HepG2 (cell line): ENCODE measurements at regions not wholly inside any gene's neighbourhood (a gene's known extent, or its start where the extent isn't known, plus 50 kb on each side); places are given as distances from the start of the nearest gene placed in this dataset.

Experiments used
- ATAC-seq: fragments of 200-7000 bp; cut with Tn5 transposase; 3 replicates; pipeline ENCODE4 v1.9.1; 2020; ENCODE audit warnings: mild to moderate bottlenecking, moderate library complexity
- BruUV-seq: library from RNA; stranded (reverse); fragments of 400-500 nt; replicated peaks from 2 replicates; lab custom pipeline; 2021; lab: Mats Ljungman, UMichigan
- CTCF ChIA-PET: fragments of 300-600 bp; formaldehyde crosslinking; extraction: SDS; loops from one replicate; lab custom pipeline; 2021; ENCODE audit warnings: low total read pairs, inconsistent platforms, low intra/inter-chr PET ratio; lab: Yijun Ruan, JAX
- POLR2A ChIA-PET: fragments of 350-600 bp; sonication (Branson Sonifier 250); formaldehyde crosslinking; loops from one replicate; lab custom pipeline; 2020; ENCODE audit warnings: antibody characterized with exemption, inconsistent platforms; lab: Yijun Ruan, JAX
- DNase-seq: peaks from one replicate; pipeline ENCODE4 v3.0.0-alpha.2; 2015; ENCODE audit warnings: low spot score
- FAIRE-seq: peaks from 3 replicates; lab custom pipeline; 2011; peaks lifted over from hg19 to GRCh38; lab: Jason Lieb, UNC
- H2AFZ ChIP-seq: one replicate; pipeline ENCODE4 v1.6.1; 2011; ENCODE audit warnings: low read length, inconsistent platforms
- H3K27ac ChIP-seq: fragments of 300-600 bp; 3 replicates; pipeline ENCODE4 v1.8.0; 2011; ENCODE audit warnings: mixed run types, mild to moderate bottlenecking, mixed read lengths, low read length, inconsistent platforms; ENCODE audit not compliant: insufficient read depth; ENCODE audit errors: extremely low read length
- H3K27me3 ChIP-seq, 2 experiments: fragments of 200-600 bp in 1 of 2; 2 replicates in 1 of 2; 3 replicates in 1 of 2; pipeline versions ENCODE4 v1.6.0 to v1.8.0; 2011; ENCODE audit warnings: low read length in 2 of 2, mild to moderate bottlenecking in 2 of 2, moderate library complexity in 2 of 2, inconsistent platforms in 1 of 2; ENCODE audit not compliant: insufficient read depth in 2 of 2, control insufficient read depth in 1 of 2
- H3K36me3 ChIP-seq, 2 experiments: fragments of 200-600 bp in 1 of 2; replicated peaks in 1 of 2; 2 replicates in 1 of 2; 3 replicates in 1 of 2; pipeline versions ENCODE4 v1.5.1 to v1.8.0; 2011; ENCODE audit warnings: low read length in 2 of 2, inconsistent platforms in 1 of 2; ENCODE audit not compliant: insufficient read depth in 2 of 2, control insufficient read depth in 1 of 2
- H3K4me1 ChIP-seq: 2 replicates; pipeline ENCODE4 v1.5.1; 2012; ENCODE audit warnings: low read length, inconsistent platforms; ENCODE audit not compliant: insufficient read depth
- H3K4me2 ChIP-seq: 2 replicates; pipeline ENCODE4 v1.6.0; 2011; ENCODE audit warnings: low read depth, low read length, inconsistent platforms
- H3K4me3 ChIP-seq, 3 experiments: fragments of 200-600 bp in 1 of 3; sonication (generic), shearing (Covaris generic) in 1 of 3; replicated peaks in 1 of 3; 2 replicates each; pipeline ENCODE4 v1.5.1; 2011 to 2016; ENCODE audit warnings: low read length in 3 of 3, inconsistent platforms in 2 of 3, low read depth in 2 of 3, mild to moderate bottlenecking in 2 of 3, control low read depth in 1 of 3, mixed read lengths in 1 of 3; ENCODE audit not compliant: insufficient read depth in 1 of 3
- H3K79me2 ChIP-seq: one replicate; pipeline ENCODE4 v1.6.1; 2011; ENCODE audit warnings: low read length, inconsistent platforms; ENCODE audit not compliant: insufficient read depth
- H3K9ac ChIP-seq: 2 replicates; pipeline ENCODE4 v1.6.0; 2011; ENCODE audit warnings: mild to moderate bottlenecking, low read depth, low read length, inconsistent platforms; ENCODE audit not compliant: insufficient read depth
- H3K9me3 ChIP-seq: 2 replicates; pipeline ENCODE4 v1.5.1; 2012; ENCODE audit warnings: mild to moderate bottlenecking, low read length
- H4K20me1 ChIP-seq: 2 replicates; pipeline ENCODE4 v1.6.0; 2011; ENCODE audit warnings: inconsistent platforms, mild to moderate bottlenecking, low read length, moderate library complexity; ENCODE audit not compliant: insufficient read depth
- ADNP ChIP-seq: sonication (generic); formaldehyde crosslinking; IDR thresholded peaks from 2 replicates; pipeline ENCODE4 v1.4.0; 2020; ENCODE audit warnings: missing genetic modification reagents
- CBX2 ChIP-seq, 2 experiments: fragments of 200-600 bp in 1 of 2; sonication (generic); formaldehyde crosslinking in 1 of 2; IDR thresholded peaks; 2 replicates each; pipeline versions ENCODE4 v1.7.0 to v1.8.1; 2018 to 2022; ENCODE audit warnings: low read depth in 2 of 2, low read length in 1 of 2, mild to moderate bottlenecking in 1 of 2, missing genetic modification reagents in 1 of 2
- ISL2 ChIP-seq: sonication (generic); formaldehyde crosslinking; IDR thresholded peaks from 2 replicates; pipeline ENCODE4 v1.5.0; 2020; ENCODE audit warnings: missing genetic modification reagents
- MZF1 ChIP-seq: sonication (generic); formaldehyde crosslinking; IDR thresholded peaks from 2 replicates; pipeline ENCODE4 v1.8.1; 2023; ENCODE audit warnings: mild to moderate bottlenecking, missing genetic modification reagents, borderline replicate concordance
- RFX5 ChIP-seq: IDR thresholded peaks from 2 replicates; pipeline ENCODE4 v1.6.1; 2011; ENCODE audit warnings: low read depth, low read length, improper control_type of control experiment
- ZNF281 ChIP-seq: sonication (generic); formaldehyde crosslinking; IDR thresholded peaks from 2 replicates; pipeline ENCODE4 v1.4.0; 2020; ENCODE audit warnings: missing genetic modification reagents, borderline replicate concordance
- ZNF782 ChIP-seq: sonication (generic); formaldehyde crosslinking; IDR thresholded peaks from 2 replicates; pipeline ENCODE4 v1.4.0; 2020; ENCODE audit warnings: missing genetic modification reagents, mild to moderate bottlenecking, borderline replicate concordance
- WGBS: methylation state at CpG from one replicate; pipeline ENCODE4 v1.1.6; 2017; ENCODE audit warnings: low lambda C conversion rate; 5-methylcytosine and 5-hydroxymethylcytosine counted together
- in situ Hi-C: cut with HindIII; loops from 2 replicates; pipeline ENCODE4 v1.10.0; 2017; ENCODE audit warnings: low pct_unique_long_range_greater_than_20kb; ENCODE audit not compliant: extremely low pct_ligation_motif_present
- intact Hi-C: fragments of 100-400 bp; cut with micrococcal nuclease; formaldehyde crosslinking; loops from one replicate; pipeline ENCODE4 v1.10.0; 2022; ENCODE audit not compliant: unreplicated experiment
- TF ChIP-seq, protein P1 (sequence below): sonication (generic); formaldehyde crosslinking; IDR thresholded peaks from 2 replicates; pipeline ENCODE4 v1.4.0; 2020; ENCODE audit warnings: mild to moderate bottlenecking, missing genetic modification reagents

DNA sequence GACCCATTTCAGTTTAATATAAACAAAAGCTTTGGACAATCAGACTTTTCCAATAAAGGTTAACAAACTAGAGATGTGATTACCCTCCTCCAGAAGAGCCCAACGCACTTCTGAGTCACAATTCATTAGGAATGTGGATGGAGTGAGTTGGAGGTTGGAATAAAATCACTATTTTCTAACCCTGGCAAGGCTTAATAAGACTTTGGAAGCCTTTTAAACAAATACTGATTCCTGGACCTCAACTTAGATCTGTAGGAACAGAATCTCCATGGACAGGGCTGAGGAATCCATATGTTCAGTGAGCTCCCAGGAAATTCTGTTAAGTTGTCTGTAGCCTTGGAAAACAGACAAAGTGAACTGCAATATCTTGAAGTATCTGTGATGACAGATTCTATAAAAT lies 233.5 kb upstream of the ELL2 start:
- in situ Hi-C loops: no loop called here
- POLR2A ChIA-PET: no interaction called here

More for the DNA sequence above, 233.5 kb upstream of the ELL2 start:
- no peak for ATAC-seq
- BruUV-seq: no TSS peak
- no peak for TF ChIP-seq CBX2 (IDR thresholded peaks at IDR 0.05; ENCODE audit: low read depth, low read length)
- TF ChIP-seq CBX2 (CRISPR knock-in tag; IDR thresholded peaks at IDR 0.05; ENCODE audit: low read depth): no peak
- TF ChIP-seq ISL2: no peak
- no peak for TF ChIP-seq ZNF281 (CRISPR knock-in tag)
- TF ChIP-seq ZNF782 (CRISPR knock-in tag): no peak
- no peak for TF ChIP-seq MZF1 (CRISPR knock-in tag)
- TF ChIP-seq, protein P1, sequence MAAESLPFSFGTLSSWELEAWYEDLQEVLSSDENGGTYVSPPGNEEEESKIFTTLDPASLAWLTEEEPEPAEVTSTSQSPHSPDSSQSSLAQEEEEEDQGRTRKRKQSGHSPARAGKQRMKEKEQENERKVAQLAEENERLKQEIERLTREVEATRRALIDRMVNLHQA (CRISPR knock-in tag): no peak
- TF ChIP-seq RFX5: no peak
- TF ChIP-seq ADNP: no peak
- TF ChIP-seq, all 625 proteins: peak for 0
- H3K36me3 ChIP-seq: no peaks in the 10 kb centered on the region
- FAIRE-seq (no peak), DNase-seq (no peak)
- no peaks in the 10 kb centered on the region for H3K27me3 ChIP-seq
- H3K27ac ChIP-seq: no peak overlapping the region
- no peak overlapping the region for H3K4me3 ChIP-seq
- H3K4me2 ChIP-seq: no peak overlapping the region
- no peaks in the 10 kb centered on the region for H4K20me1 ChIP-seq
- CTCF ChIA-PET: no interaction called here
- H3K4me1 ChIP-seq: peaks cover 72% of the 10 kb centered on the region
- H3K9me3 ChIP-seq: no peaks in the 10 kb centered on the region
- H3K79me2 ChIP-seq: no peaks in the 10 kb centered on the region
- H3K9ac ChIP-seq: no peak overlapping the region
- no peak overlapping the region for H2AFZ ChIP-seq
- intact Hi-C loops: no loop called here
- 100% methylated on average over 1 of the region's 1 CpG for WGBS
